IMR-90 (cell line): ENCODE measurements at regions not wholly inside any gene's neighbourhood (a gene's known extent, or its start where the extent isn't known, plus 50 kb on each side); places are given as distances from the start of the nearest gene placed in this dataset.

Experiments used
- ATAC-seq: fragments of 200-7000 bp; cut with Tn5 transposase; 2 replicates; pipeline ENCODE4 v1.9.1; 2020; ENCODE audit warnings: low read depth, mild to moderate bottlenecking, moderate library complexity
- BruUV-seq: library from RNA; stranded (reverse); fragments of 400-500 nt; replicated peaks from 2 replicates; lab custom pipeline; 2021; lab: Mats Ljungman, UMichigan
- CTCF ChIA-PET: fragments of 300-600 bp; formaldehyde crosslinking; extraction: SDS; loops from one replicate; lab custom pipeline; 2021; ENCODE audit warnings: antibody characterized with exemption; lab: Yijun Ruan, JAX
- POLR2A ChIA-PET: fragments of 300-600 bp; sonication (Branson Sonifier 250); formaldehyde crosslinking; loops from one replicate; lab custom pipeline; 2022; ENCODE audit warnings: antibody characterized with exemption; ENCODE audit not compliant: unreplicated experiment; lab: Charles Lee
- DNase-seq: peaks from one replicate; pipeline ENCODE4 v3.0.0; 2013
- H2AFZ ChIP-seq: replicated peaks from 2 replicates; pipeline ENCODE3; 2013; ENCODE audit warnings: low read length, mild to moderate bottlenecking; ENCODE audit not compliant: poor library complexity
- H2AK5ac ChIP-seq: 2 replicates; pipeline ENCODE4 v1.6.1; 2013; ENCODE audit warnings: low read depth, low read length, inconsistent platforms
- H2AK9ac ChIP-seq: replicated peaks from 2 replicates; pipeline ENCODE3; 2013; ENCODE audit warnings: mild to moderate bottlenecking, low read depth, low read length, moderate library complexity; ENCODE audit not compliant: poor library complexity
- H2BK120ac ChIP-seq: 2 replicates; pipeline ENCODE4 v1.6.1; 2013; ENCODE audit warnings: low read depth, low read length, inconsistent platforms
- H2BK15ac ChIP-seq: 3 replicates; pipeline ENCODE4 v1.6.1; 2013; ENCODE audit warnings: low read depth, low read length, inconsistent platforms
- H2BK20ac ChIP-seq: 2 replicates; pipeline ENCODE4 v1.6.1; 2013; ENCODE audit warnings: low read depth, mild to moderate bottlenecking, inconsistent platforms, low read length, moderate library complexity
- H2BK5ac ChIP-seq: 2 replicates; pipeline ENCODE4 v1.6.1; 2013; ENCODE audit warnings: mild to moderate bottlenecking, low read depth, low read length, inconsistent platforms; ENCODE audit not compliant: poor library complexity, severe bottlenecking
- H3K14ac ChIP-seq: replicated peaks from 2 replicates; pipeline ENCODE4 v1.6.1; 2013; ENCODE audit warnings: low read depth, low read length, inconsistent platforms
- H3K18ac ChIP-seq: 2 replicates; pipeline ENCODE4 v1.6.1; 2013; ENCODE audit warnings: low read depth, low read length, control low read depth
- H3K23ac ChIP-seq: 2 replicates; pipeline ENCODE4 v1.6.1; 2013; ENCODE audit warnings: low read depth, low read length, inconsistent platforms
- H3K27ac ChIP-seq: 2 replicates; pipeline ENCODE4 v1.5.1; 2013; ENCODE audit warnings: mild to moderate bottlenecking, control low read depth, low read length; ENCODE audit not compliant: insufficient read depth
- H3K27me3 ChIP-seq: 2 replicates; pipeline ENCODE4 v1.6.1; 2013; ENCODE audit warnings: low read length; ENCODE audit not compliant: control insufficient read depth, insufficient read depth
- H3K36me3 ChIP-seq: 2 replicates; pipeline ENCODE4 v1.6.1; 2013; ENCODE audit warnings: low read length, mixed read lengths; ENCODE audit not compliant: control insufficient read depth, insufficient read depth
- H3K4ac ChIP-seq: 2 replicates; pipeline ENCODE4 v1.6.1; 2013; ENCODE audit warnings: low read depth, low read length, inconsistent platforms
- H3K4me1 ChIP-seq: 2 replicates; pipeline ENCODE4 v1.6.1; 2013; ENCODE audit warnings: low read length, mixed read lengths; ENCODE audit not compliant: control insufficient read depth, insufficient read depth
- H3K4me2 ChIP-seq: 2 replicates; pipeline ENCODE4 v1.6.1; 2013; ENCODE audit warnings: low read depth, mild to moderate bottlenecking, control low read depth, low read length, moderate library complexity
- H3K4me3 ChIP-seq: 2 replicates; pipeline ENCODE4 v1.5.1; 2013; ENCODE audit warnings: low read depth, mild to moderate bottlenecking, control low read depth, low read length, moderate library complexity; ENCODE audit not compliant: insufficient read depth
- H3K56ac ChIP-seq: 2 replicates; pipeline ENCODE4 v1.6.1; 2013; ENCODE audit warnings: low read length, inconsistent platforms; ENCODE audit not compliant: insufficient read depth; ENCODE audit errors: extremely low read depth
- H3K79me1 ChIP-seq, 2 experiments: 2 replicates each; pipeline ENCODE4 v1.6.1; 2013; ENCODE audit warnings: low read length in 2 of 2, inconsistent platforms in 1 of 2, low read depth in 1 of 2
- H3K9ac ChIP-seq: 2 replicates; pipeline ENCODE4 v1.6.1; 2013; ENCODE audit warnings: low read depth, low read length, control low read depth
- H3K9me1 ChIP-seq: 2 replicates; pipeline ENCODE4 v1.6.1; 2013; ENCODE audit warnings: low read length, inconsistent platforms; ENCODE audit not compliant: insufficient read depth
- H3K9me3 ChIP-seq: 2 replicates; pipeline ENCODE4 v1.6.1; 2013; ENCODE audit warnings: low read length; ENCODE audit not compliant: control insufficient read depth, insufficient read depth
- H4K20me1 ChIP-seq: 2 replicates; pipeline ENCODE4 v1.6.1; 2013; ENCODE audit warnings: low read length, inconsistent platforms; ENCODE audit not compliant: insufficient read depth
- H4K5ac ChIP-seq: 2 replicates; pipeline ENCODE4 v1.6.1; 2013; ENCODE audit warnings: mild to moderate bottlenecking, low read depth, low read length, control low read depth
- H4K8ac ChIP-seq, 2 experiments: 2 replicates each; pipeline ENCODE4 v1.6.1; 2013; ENCODE audit warnings: low read depth in 2 of 2, low read length in 2 of 2, control low read depth in 1 of 2, inconsistent platforms in 1 of 2
- H4K91ac ChIP-seq: 2 replicates; pipeline ENCODE4 v1.6.1; 2013; ENCODE audit warnings: low read depth, low read length, inconsistent platforms; ENCODE audit not compliant: insufficient read depth
- BHLHE40 ChIP-seq: fragments of 150-350 bp; IDR thresholded peaks from 2 replicates; pipeline ENCODE4 v1.6.1; 2016; ENCODE audit warnings: mild to moderate bottlenecking, low read depth, low read length
- CEBPB ChIP-seq: IDR thresholded peaks from 2 replicates; pipeline ENCODE4 v1.6.1; 2012; ENCODE audit warnings: low read depth, low read length, improper control_type of control experiment
- CHD1 ChIP-seq: IDR thresholded peaks from 2 replicates; pipeline ENCODE4 v1.6.1; 2012; ENCODE audit warnings: low read depth, low read length, improper control_type of control experiment
- CTCF ChIP-seq: conservative IDR thresholded peaks from 2 replicates; pipeline ENCODE4 v1.5.1; 2012; ENCODE audit warnings: mild to moderate bottlenecking, low read depth, low read length, improper control_type of control experiment
- ELK1 ChIP-seq: fragments of 150-350 bp; IDR thresholded peaks from 2 replicates; pipeline ENCODE4 v1.6.1; 2016; ENCODE audit warnings: low read depth, mild to moderate bottlenecking, low read length, moderate library complexity, borderline replicate concordance
- FOS ChIP-seq: fragments of 150-350 bp; IDR thresholded peaks from 2 replicates; pipeline ENCODE4 v1.6.1; 2016; ENCODE audit warnings: low read depth, low read length
- MAZ ChIP-seq: IDR thresholded peaks from 2 replicates; pipeline ENCODE4 v1.6.1; 2012; ENCODE audit warnings: low read depth, mild to moderate bottlenecking, low read length, improper control_type of control experiment, moderate library complexity, borderline replicate concordance
- MXI1 ChIP-seq: IDR thresholded peaks from 2 replicates; pipeline ENCODE4 v1.6.1; 2012; ENCODE audit warnings: low read depth, mild to moderate bottlenecking, low read length, moderate library complexity, borderline replicate concordance
- POLR2A ChIP-seq: IDR thresholded peaks from 2 replicates; pipeline ENCODE4 v1.6.1; 2012; ENCODE audit warnings: mild to moderate bottlenecking, low read depth, low read length
- RAD21 ChIP-seq: IDR thresholded peaks from 2 replicates; pipeline ENCODE4 v1.6.1; 2012; ENCODE audit warnings: low read length, improper control_type of control experiment
- SMC3 ChIP-seq: fragments of 150-350 bp; IDR thresholded peaks from 2 replicates; pipeline ENCODE4 v1.6.1; 2016; ENCODE audit warnings: low read depth, mild to moderate bottlenecking, antibody characterized with exemption, low read length, moderate library complexity
- USF2 ChIP-seq: fragments of 150-350 bp; IDR thresholded peaks from 2 replicates; pipeline ENCODE4 v1.6.1; 2017; ENCODE audit warnings: mild to moderate bottlenecking, antibody characterized with exemption, low read length, low read depth
- WGBS, 2 experiments: methylation state at CpG; one replicate each; pipeline versions ENCODE4 v1.1.5 to v1.1.7; 2013; ENCODE audit warnings: missing lambda C conversion rate in 2 of 2; ENCODE audit not compliant: insufficient read length in 1 of 2; ENCODE audit errors: extremely low coverage in 2 of 2; 5-methylcytosine and 5-hydroxymethylcytosine counted together
- dilution Hi-C: fragments of 300-500 bp; cut with HindIII; formaldehyde crosslinking; loops from one replicate; pipeline ENCODE4 v1.14.3; 2018; ENCODE audit warnings: low sequenced_read_pairs; ENCODE audit not compliant: unreplicated experiment
- in situ Hi-C: fragments of 300-500 bp; cut with MboI; formaldehyde crosslinking; loops from 3 replicates; pipeline ENCODE4 v1.14.3; 2019; ENCODE audit warnings: low sequenced_read_pairs, inconsistent platforms, mixed read lengths
- intact Hi-C: fragments of 100-400 bp; cut with micrococcal nuclease; formaldehyde crosslinking; loops from 2 replicates; pipeline ENCODE4 v1.10.0; 2022

GRCh38 chr10:43772171-43772570, 123.5 kb upstream of the ZNF32 start:
- Histone ChIP-seq H3K4me3 (no peak overlapping the region), H3K14ac (no peak overlapping the region), H3K36me3 (no peaks in the 10 kb centered on the region), H3K27ac (no peak overlapping the region), H3K9me3 (no peaks in the 10 kb centered on the region), H4K91ac (no peak overlapping the region), H3K18ac (no peak overlapping the region), H3K23ac (no peak overlapping the region), H3K79me1 (no peaks in the 10 kb centered on the region), H3K4ac (no peak overlapping the region), H2AK9ac (no peak overlapping the region), H2AK5ac (no peak overlapping the region), H2BK5ac (no peak overlapping the region), H3K4me2 (no peak overlapping the region), H3K4me1 (no peaks in the 10 kb centered on the region), H4K8ac (no peak overlapping the region), H3K56ac (no peak overlapping the region), H2BK20ac (no peak overlapping the region), H2AFZ (no peak overlapping the region), H2BK15ac (no peak overlapping the region), H4K5ac (no peak overlapping the region), H2BK120ac (no peak overlapping the region), H3K27me3 (no peaks in the 10 kb centered on the region; the same call in 1 of the 2 replicates), H3K9me1 (no peaks in the 10 kb centered on the region), H4K20me1 (no peaks in the 10 kb centered on the region), H3K9ac (no peak overlapping the region)
- CTCF ChIA-PET = no interaction called here
- WGBS, 2 experiments = no CpG with 5 or more reads among the region's 2 CpGs
- ATAC-seq (no peak), DNase-seq (no peak)
- no TSS peak for BruUV-seq
- in situ Hi-C loops (no loop called here), intact Hi-C loops (no loop called here), dilution Hi-C loops (no loop called here)
- TF ChIP-seq FOS (no peak), SMC3 (no peak), MXI1 (no peak), BHLHE40 (no peak), CTCF (no peak), CEBPB (no peak), POLR2A (no peak), MAZ (no peak), ELK1 (no peak), CHD1 (no peak), RAD21 (no peak), USF2 (no peak)
- POLR2A ChIA-PET = no interaction called here
